Spinal cord (tissue), 9 donors: ENCODE measurements at regions not wholly inside any gene's neighbourhood (a gene's known extent, or its start where the extent isn't known, plus 50 kb on each side); places are given as distances from the start of the nearest gene placed in this dataset.

Experiments used
- DNase-seq, 6 donors: peaks; one replicate each; pipeline versions ENCODE4 v3.0.0 to v3.0.0-alpha.2; 2013 to 2015; ENCODE audit warnings: low spot score in 6 of 6, low read depth in 4 of 6
- H3K27ac ChIP-seq: one replicate; pipeline ENCODE4 v1.5.1; 2013; ENCODE audit warnings: low read depth, low read length, control low read depth
- H3K27me3 ChIP-seq: one replicate; pipeline ENCODE4 v1.6.1; 2013; ENCODE audit warnings: low read length; ENCODE audit not compliant: control insufficient read depth, insufficient read depth
- H3K36me3 ChIP-seq: one replicate; pipeline ENCODE4 v1.6.1; 2013; ENCODE audit warnings: low read length; ENCODE audit not compliant: control insufficient read depth, insufficient read depth
- H3K4me1 ChIP-seq: one replicate; pipeline ENCODE4 v1.6.1; 2013; ENCODE audit warnings: low read length; ENCODE audit not compliant: control insufficient read depth, insufficient read depth
- H3K4me3 ChIP-seq: one replicate; pipeline ENCODE4 v1.5.1; 2013; ENCODE audit warnings: low read depth, low read length, control low read depth
- H3K9me3 ChIP-seq: one replicate; pipeline ENCODE4 v1.6.1; 2013; ENCODE audit warnings: low read length; ENCODE audit not compliant: control insufficient read depth, insufficient read depth
- WGBS: methylation state at CpG from one replicate; pipeline ENCODE4 v1.1.5; 2013; ENCODE audit warnings: missing lambda C conversion rate; ENCODE audit not compliant: insufficient coverage; 5-methylcytosine and 5-hydroxymethylcytosine counted together
- donor health status: healthy.

DNA sequence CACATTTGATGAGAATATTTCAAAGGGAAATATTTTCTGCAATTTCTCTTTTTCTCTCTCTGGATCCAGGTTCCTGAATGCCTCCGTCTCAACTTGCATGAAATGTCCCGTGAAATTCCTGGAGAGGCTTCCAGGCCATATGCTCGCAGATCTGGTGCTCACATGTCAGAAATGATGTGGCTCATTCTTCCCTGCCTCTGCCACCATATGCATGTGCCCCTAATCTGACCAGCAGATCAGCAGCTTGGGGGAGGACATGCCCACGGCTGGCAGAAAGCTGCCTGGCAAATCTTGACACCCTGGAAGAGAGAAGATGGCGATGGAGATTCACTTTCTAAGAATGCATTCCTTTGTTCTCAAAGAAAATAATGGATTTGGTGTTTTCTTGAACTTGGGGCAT lies 490.7 kb downstream of the RPS24 start:
- no peaks in the 10 kb centered on the region for H3K27me3 ChIP-seq
- no peaks in the 10 kb centered on the region for H3K9me3 ChIP-seq
- no peaks in the 10 kb centered on the region for H3K36me3 ChIP-seq
- DNase-seq, result peak in 1 of 6 donors; percentile 77
- no peak overlapping the region for H3K27ac ChIP-seq
- 63% methylated on average over 3 of the region's 5 CpGs for WGBS
- peaks cover 5% of the 10 kb centered on the region for H3K4me1 ChIP-seq
- no peak overlapping the region for H3K4me3 ChIP-seq

DNA sequence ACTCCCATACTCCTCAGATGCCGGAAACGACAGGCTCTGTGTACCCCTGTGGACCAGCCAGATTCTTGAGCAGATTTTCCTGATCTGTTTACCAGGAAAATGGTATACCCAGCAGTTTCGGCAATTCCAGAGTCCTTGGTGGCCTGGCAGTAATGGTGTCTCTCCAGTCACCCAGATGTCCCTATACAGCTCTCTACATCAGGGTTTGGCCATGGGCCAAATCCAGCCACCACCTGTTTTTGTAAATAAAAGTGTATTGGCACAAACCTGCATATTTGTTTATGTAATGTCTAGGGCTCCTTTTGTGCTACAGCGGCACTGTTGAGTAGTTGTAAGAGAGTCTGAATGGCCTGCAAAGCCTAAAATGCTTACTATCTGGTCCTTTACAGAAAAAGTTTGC lies 491.3 kb downstream of the RPS24 start:
- Histone ChIP-seq H3K36me3 (no peaks in the 10 kb centered on the region), H3K27me3 (no peaks in the 10 kb centered on the region), H3K4me3 (no peak overlapping the region), H3K9me3 (no peaks in the 10 kb centered on the region), H3K4me1 (peaks cover 5% of the 10 kb centered on the region), H3K27ac (no peak overlapping the region)
- DNase-seq, result peak in 2 of 6 donors; percentile 26 to 37
- WGBS, result 43% methylated on average over 4 of the region's 4 CpGs

DNA sequence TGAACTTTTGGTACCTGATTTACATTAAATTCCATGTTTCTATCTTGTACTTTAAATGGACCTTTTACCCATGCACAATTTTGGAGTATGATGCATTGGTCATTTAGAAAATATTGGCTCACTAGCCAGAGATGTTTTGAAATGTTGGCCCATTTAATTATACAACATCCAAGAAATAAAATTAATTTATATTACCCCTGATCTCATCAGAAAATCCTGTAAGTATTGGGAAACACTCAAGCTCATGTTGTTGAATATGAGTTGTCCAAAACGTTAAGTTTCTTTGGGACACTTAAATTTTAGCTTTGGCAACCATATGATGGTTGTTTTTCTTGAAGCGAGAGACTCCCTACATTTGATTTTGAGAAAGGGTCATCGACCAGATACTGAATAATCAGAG lies 492.7 kb downstream of the RPS24 start:
- Histone ChIP-seq H3K4me1 (peaks cover 5% of the 10 kb centered on the region), H3K36me3 (no peaks in the 10 kb centered on the region), H3K27ac (no peak overlapping the region), H3K4me3 (no peak overlapping the region), H3K9me3 (peaks cover under 1% of the 10 kb centered on the region), H3K27me3 (no peaks in the 10 kb centered on the region)
- 80% methylated on average over 1 of the region's 3 CpGs for WGBS
- DNase-seq, result no peak

DNA sequence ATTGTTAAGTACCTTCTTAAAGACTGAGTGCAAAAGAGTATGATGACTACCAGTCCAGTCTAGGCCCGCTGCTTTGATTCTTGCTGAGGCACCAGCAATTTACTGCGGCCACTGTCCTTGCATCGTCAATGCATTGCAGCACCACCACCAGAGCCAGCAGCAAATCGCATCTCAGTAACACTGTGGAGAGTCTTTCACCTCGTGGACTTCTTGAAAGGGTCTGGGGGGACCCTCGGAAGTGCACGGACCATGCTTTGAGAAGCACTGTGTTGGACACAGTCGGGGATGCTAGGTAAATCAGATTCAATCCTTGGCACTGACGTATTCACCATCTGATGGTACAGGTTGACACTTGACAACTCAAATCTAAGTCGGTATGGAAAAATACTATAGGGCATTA lies 493.6 kb downstream of the RPS24 start:
- H3K9me3 ChIP-seq, result peaks cover 1% of the 10 kb centered on the region
- H3K4me3 ChIP-seq, result no peak overlapping the region
- no peak for DNase-seq
- H3K4me1 ChIP-seq, result peaks cover 5% of the 10 kb centered on the region
- no peaks in the 10 kb centered on the region for H3K36me3 ChIP-seq
- H3K27ac ChIP-seq, result no peak overlapping the region
- no peaks in the 10 kb centered on the region for H3K27me3 ChIP-seq
- WGBS, result 86% methylated on average over 8 of the region's 10 CpGs

DNA sequence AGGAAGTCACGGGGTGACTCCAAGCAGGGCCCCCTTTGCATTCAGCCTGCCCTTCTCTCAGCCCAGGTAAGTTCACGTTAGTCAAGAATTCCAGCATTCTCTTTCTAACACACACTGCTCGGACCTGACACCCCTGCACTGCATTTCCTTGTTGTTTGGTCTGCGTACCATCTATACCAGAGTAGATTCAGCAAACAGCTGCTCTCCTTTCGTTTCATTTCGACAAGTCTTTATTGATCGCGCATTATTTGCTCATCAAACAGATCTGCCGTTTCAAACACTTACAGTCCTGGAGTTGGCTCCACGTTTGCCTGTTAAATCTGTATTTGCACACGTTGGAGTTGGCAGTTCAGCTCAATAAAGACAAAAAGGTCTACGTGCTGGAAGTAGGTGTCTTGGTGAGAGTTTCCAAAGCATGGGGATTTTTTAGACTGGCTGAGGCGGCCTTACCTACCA lies 495.1 kb downstream of the RPS24 start:
- no peak overlapping the region for H3K27ac ChIP-seq
- no peak overlapping the region for H3K4me3 ChIP-seq
- 72% methylated on average over 10 of the region's 13 CpGs for WGBS
- peaks cover 7% of the 10 kb centered on the region for H3K4me1 ChIP-seq
- peak in 1 of 6 donors; percentile 67 for DNase-seq
- H3K36me3 ChIP-seq, result no peaks in the 10 kb centered on the region
- peaks cover 1% of the 10 kb centered on the region for H3K9me3 ChIP-seq
- no peaks in the 10 kb centered on the region for H3K27me3 ChIP-seq

DNA sequence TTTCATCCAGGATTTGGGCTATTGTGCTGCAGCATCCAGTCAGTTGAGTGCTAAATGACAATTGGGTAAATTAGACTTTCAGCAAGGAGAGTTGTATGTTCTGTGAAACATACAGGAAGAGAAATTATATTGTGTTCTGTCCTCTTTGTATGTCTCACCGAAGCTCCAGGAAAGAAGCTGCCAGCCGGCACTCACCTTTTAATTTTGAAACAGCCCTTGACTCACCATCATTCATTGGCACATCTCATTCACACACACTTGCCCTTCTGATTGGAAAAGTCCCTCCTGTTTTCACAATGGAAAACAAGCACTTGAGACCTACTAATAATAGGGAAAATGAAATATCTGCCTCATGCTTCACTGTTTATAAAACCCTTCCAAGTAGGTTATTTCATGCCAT lies 495.6 kb downstream of the RPS24 start:
- Histone ChIP-seq H3K4me3 (no peak overlapping the region), H3K36me3 (no peaks in the 10 kb centered on the region), H3K4me1 (peaks cover 7% of the 10 kb centered on the region), H3K27me3 (no peaks in the 10 kb centered on the region), H3K27ac (no peak overlapping the region), H3K9me3 (peaks cover 1% of the 10 kb centered on the region)
- no CpG with 5 or more reads among the region's 2 CpGs for WGBS
- DNase-seq, result no peak

DNA sequence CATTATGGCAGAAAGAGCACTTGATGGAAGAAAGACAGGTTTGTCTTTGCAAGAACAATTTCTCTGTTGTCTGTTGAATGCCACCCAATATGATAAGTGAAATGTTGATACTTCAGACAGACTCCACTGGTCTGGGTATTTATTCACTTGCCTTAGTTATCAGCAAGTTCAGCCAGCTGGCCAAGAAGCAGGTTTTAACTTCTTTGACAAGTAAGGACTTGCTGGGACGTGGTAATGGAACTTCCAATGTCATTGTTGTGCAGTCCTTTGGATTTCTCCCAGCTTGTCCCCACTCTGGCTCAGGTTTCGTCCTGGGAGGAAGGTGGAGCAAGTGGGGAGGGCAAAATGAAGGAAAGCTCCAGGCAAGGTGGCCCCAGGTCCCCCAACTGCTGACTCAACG lies 497.4 kb downstream of the RPS24 start:
- H3K27me3 ChIP-seq, result no peaks in the 10 kb centered on the region
- peaks cover 1% of the 10 kb centered on the region for H3K9me3 ChIP-seq
- DNase-seq, result no peak
- H3K36me3 ChIP-seq, result no peaks in the 10 kb centered on the region
- WGBS, result 67% methylated on average over 1 of the region's 3 CpGs
- H3K27ac ChIP-seq, result no peak overlapping the region
- H3K4me1 ChIP-seq, result peaks cover 2% of the 10 kb centered on the region
- no peak overlapping the region for H3K4me3 ChIP-seq

DNA sequence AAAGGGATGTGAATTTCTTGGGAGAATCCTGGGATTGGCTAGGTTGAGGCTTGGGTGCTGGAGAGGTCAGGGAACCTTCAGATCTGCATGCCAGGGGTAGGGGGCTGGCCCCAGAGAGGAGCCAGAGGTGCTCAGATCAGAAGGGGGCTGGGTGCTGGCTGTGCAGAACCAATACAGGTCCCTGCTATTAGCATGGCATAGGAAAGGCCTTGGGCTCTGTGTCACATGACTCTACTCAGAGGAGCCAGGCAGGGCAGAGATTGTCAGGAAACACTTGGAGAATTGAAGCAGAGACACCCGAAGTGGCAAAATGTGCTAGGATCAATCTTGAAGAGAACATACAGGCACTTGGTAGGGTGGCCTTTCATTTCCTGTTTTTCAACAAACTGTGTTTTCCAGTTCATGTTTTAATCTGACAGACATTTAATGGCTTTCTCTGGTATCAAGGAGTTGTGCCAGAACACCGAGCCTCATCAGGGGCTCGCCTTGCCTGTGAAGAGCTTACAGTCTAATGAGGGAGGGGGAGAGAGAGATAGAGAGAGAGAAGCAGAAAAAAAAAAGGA lies 498.9 kb downstream of the RPS24 start:
- Histone ChIP-seq H3K27me3 (no peaks in the 10 kb centered on the region), H3K9me3 (peaks cover 1% of the 10 kb centered on the region), H3K4me1 (peaks cover 2% of the 10 kb centered on the region), H3K4me3 (no peak overlapping the region), H3K36me3 (no peaks in the 10 kb centered on the region), H3K27ac (no peak overlapping the region)
- DNase-seq, result no peak
- WGBS, result 83% methylated on average over 3 of the region's 3 CpGs

DNA sequence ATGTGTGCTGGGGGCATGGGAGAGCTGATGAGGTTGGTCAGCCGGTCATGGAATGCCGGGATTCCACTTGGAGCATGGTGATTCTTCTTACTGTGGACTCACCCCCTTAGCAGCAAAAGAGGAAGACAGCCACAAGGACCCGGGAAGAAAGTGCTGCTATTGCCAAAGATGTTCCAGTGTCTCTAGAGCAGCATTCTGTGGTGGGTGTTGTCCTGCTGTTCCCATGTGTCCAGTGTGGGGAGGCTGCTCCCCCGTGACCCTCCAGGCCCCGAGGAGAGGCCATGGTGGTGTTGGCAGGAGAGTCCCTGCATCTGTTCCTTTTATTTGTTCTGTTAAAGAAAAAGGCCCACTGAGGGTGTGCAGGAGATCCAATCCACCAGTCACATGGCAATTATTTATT lies 499.4 kb downstream of the RPS24 start:
- Histone ChIP-seq H3K4me1 (peaks cover 2% of the 10 kb centered on the region), H3K9me3 (peaks cover 1% of the 10 kb centered on the region), H3K27me3 (no peaks in the 10 kb centered on the region), H3K4me3 (no peak overlapping the region), H3K27ac (no peak overlapping the region), H3K36me3 (no peaks in the 10 kb centered on the region)
- 87% methylated on average over 3 of the region's 5 CpGs for WGBS
- DNase-seq, result no peak

DNA sequence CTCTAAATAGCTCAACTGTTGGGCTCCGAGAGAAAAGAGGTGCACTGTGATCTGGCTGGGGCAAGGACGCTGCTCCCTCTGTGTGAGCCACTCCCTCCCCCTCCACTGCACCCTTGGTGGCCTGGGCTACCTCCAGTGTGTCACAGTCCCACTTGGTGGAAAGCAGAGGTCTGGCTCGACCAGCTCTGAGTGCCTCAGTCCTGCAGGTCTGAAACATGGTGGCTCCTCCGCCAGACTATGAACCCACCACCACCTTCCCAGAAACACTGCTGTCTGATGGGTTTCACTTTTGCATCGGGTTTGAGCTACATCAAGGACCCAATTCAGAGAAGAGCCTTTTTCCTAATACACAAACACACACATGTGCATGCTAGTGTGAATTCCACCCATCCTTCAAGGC lies 500.1 kb downstream of the RPS24 start:
- Histone ChIP-seq H3K4me1 (peaks cover 3% of the 10 kb centered on the region), H3K27me3 (no peaks in the 10 kb centered on the region)
- 88% methylated on average over 5 of the region's 5 CpGs for WGBS

More for the DNA sequence above, 500.1 kb downstream of the RPS24 start:
- Histone ChIP-seq H3K36me3 (no peaks in the 10 kb centered on the region), H3K27ac (no peak overlapping the region), H3K9me3 (peaks cover 1% of the 10 kb centered on the region), H3K4me3 (no peak overlapping the region)
- DNase-seq, result no peak
